ENCODE measurements at regions not wholly inside any gene's neighbourhood (a gene's known extent, or its start where the extent isn't known, plus 50 kb on each side); places are given as distances from the start of the nearest gene placed in this dataset.

- no peak for DNase-seq (ENCODE audit: extremely low spot score)
- POLR2A ChIA-PET = no interaction called here
- CTCF ChIA-PET = interaction anchor here (0.7 to 1.4 kb wide), 2 partner anchors 11 to 30 kb away, joined by 3 to 4 read pairs; no protein-coding TSS in a partner anchor
- no peak for TF ChIP-seq CTCF (IDR thresholded peaks at IDR 0.05; ENCODE audit: control extremely low read depth, extremely low read depth, low read depth, missing control alignments)
Observed at GRCh38 chr11:103824116-103824515, 212.3 kb upstream of the DDI1 start.

- TF ChIP-seq CTCF (IDR thresholded peaks at IDR 0.05; ENCODE audit: control extremely low read depth, extremely low read depth, low read depth, missing control alignments) = no peak
- POLR2A ChIA-PET = no interaction called here
Observed at GRCh38 chr11:103825469-103825868, 211.0 kb upstream of the DDI1 start.

DNA sequence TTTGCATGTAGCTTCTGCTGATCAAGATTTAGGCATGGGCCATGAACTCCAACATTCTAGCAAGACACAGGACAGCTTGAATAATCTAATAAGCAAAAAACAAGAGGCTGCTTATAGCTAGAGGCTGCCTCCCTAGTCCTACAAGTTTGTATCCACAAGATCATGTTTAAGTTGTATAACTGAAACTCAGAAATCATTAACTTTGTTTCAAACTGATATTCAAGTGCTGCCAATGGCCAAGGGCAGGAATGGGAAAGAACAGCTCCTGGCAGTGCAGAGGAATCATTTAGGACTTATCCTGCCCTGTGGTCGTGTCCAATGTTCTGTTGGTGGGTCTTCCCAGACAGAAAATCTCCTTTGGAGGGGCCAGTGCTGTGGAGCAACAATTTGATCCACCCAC is 209.6 kb upstream of the DDI1 start:
- ChIA-PET CTCF (interaction anchor here (1.2 kb wide), 1 partner anchor 51 kb away, joined by 3 read pairs; no protein-coding TSS in a partner anchor), POLR2A (no interaction called here)
- DNase-seq (ENCODE audit: extremely low spot score) = no peak
- TF ChIP-seq CTCF (IDR thresholded peaks at IDR 0.05; ENCODE audit: control extremely low read depth, extremely low read depth, low read depth, missing control alignments) = no peak

More at GRCh38 chr11:103825469-103825868, 211.0 kb upstream of the DDI1 start:
- DNase-seq (ENCODE audit: extremely low spot score) = no peak
- CTCF ChIA-PET = interaction anchor here (0.8 to 1.6 kb wide), 4 partner anchors 10 to 96 kb away, joined by 3 to 4 read pairs (median 4); no protein-coding TSS in a partner anchor

DNA sequence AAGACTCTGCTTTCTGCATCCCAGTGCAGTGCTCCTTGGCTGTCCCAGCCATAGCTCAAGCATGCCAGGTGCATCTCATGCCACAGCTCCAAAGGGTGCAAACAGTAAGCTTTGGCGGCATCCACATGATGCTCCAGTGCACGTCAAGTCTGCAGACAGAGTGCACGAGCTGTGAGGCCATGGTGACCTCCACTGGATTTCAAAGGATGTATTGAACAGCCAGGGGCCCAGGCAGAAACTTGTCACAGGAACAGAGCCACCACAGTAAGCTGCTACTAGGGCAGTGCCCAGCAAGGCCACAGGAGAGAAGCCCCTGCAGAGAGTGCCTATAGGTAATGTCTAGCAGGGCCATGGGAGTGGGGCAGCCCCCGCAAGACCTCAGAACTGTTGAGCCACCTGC is 206.8 kb upstream of the DDI1 start:
- ChIA-PET CTCF (interaction anchor here (1.2 kb wide), 1 partner anchor 56 kb away, joined by 3 read pairs; no protein-coding TSS in a partner anchor), POLR2A (no interaction called here)

DNA sequence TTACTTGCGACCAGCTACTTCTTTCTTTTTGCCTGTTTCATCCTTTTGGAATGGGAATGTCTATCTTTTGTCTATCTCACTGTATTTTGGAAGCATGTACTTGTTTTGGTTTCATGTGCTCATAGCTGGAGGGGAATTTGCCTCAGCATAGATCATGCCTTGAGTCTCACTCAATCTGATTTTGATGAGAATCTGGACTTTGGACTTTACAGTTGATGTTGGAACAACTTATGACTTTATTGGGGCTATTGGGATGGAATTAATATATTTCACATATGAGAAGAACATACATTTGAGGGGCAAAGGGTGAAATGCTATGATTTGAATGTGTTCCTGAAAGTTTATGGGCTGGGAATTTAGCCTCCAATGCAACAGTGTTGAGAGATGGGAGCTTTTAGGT is 206.2 kb upstream of the DDI1 start:
- no peak for TF ChIP-seq CTCF (IDR thresholded peaks at IDR 0.05; ENCODE audit: control extremely low read depth, extremely low read depth, low read depth, missing control alignments)
- ChIA-PET CTCF (interaction anchor here (1.1 kb wide), 1 partner anchor 12 kb away, joined by 3 read pairs; no protein-coding TSS in a partner anchor), POLR2A (no interaction called here)
- DNase-seq (ENCODE audit: extremely low spot score) = no peak

More for the DNA sequence above, 206.8 kb upstream of the DDI1 start:
- DNase-seq (ENCODE audit: extremely low spot score) = no peak
- no peak for TF ChIP-seq CTCF (IDR thresholded peaks at IDR 0.05; ENCODE audit: control extremely low read depth, extremely low read depth, low read depth, missing control alignments)

DNA sequence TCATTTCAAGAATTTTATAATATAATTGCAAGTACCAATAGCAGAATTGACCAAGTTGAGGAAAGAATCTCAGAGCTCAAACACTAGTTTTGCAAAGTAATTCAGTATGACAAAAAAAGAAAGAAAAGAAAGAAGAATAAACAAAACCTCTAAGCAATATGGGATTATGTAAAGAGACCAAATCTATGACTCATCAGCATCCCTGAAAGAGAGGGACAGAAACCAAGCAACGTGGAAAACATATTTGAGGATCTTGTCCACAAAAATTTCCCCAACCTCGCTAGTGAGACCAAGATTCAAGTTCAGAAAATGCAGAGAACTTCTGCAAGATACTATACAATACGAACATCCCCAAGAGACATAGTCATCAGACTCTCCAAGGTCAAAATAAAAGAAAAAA is 203.7 kb upstream of the DDI1 start:
- no peak for TF ChIP-seq CTCF (IDR thresholded peaks at IDR 0.05; ENCODE audit: control extremely low read depth, extremely low read depth, low read depth, missing control alignments)
- ChIA-PET POLR2A (no interaction called here), CTCF (no interaction called here)
- DNase-seq (ENCODE audit: extremely low spot score) = no peak
